Nephron progenitor cell (in vitro differentiated cells): ENCODE measurements at regions not wholly inside any gene's neighbourhood (a gene's known extent, or its start where the extent isn't known, plus 50 kb on each side); places are given as distances from the start of the nearest gene placed in this dataset.

Experiments
- DNase-seq: peaks from one replicate; pipeline ENCODE4 v3.0.0; 2021
- H3K27ac Mint-ChIP-seq: 2 replicates; pipeline ENCODE4 v1.8.0; 2021; ENCODE audit warnings: mild to moderate bottlenecking, moderate library complexity, mixed read lengths
- H3K27me3 Mint-ChIP-seq: 2 replicates; pipeline ENCODE4 v1.8.0; 2021; ENCODE audit warnings: mild to moderate bottlenecking, low read depth, mixed read lengths; ENCODE audit not compliant: poor library complexity
- H3K36me3 Mint-ChIP-seq: 2 replicates; pipeline ENCODE4 v1.8.0; 2021; ENCODE audit warnings: low read depth, mixed read lengths
- H3K4me1 Mint-ChIP-seq: 2 replicates; pipeline ENCODE4 v1.8.0; 2021; ENCODE audit warnings: mixed read lengths
- H3K4me3 Mint-ChIP-seq: 2 replicates; pipeline ENCODE4 v1.8.0; 2021; ENCODE audit warnings: mild to moderate bottlenecking, moderate library complexity, mixed read lengths
- H3K9me3 Mint-ChIP-seq: 2 replicates; pipeline ENCODE4 v1.8.0; 2021; ENCODE audit warnings: mild to moderate bottlenecking, moderate library complexity, mixed read lengths
- CTCF ChIP-seq: fragments of 200-600 bp; sonication (generic); IDR thresholded peaks from 2 replicates; pipeline ENCODE4 v1.5.0; 2021; ENCODE audit warnings: antibody characterized with exemption

- Mint-ChIP-seq H3K27ac (no peak overlapping the region), H3K4me1 (no peaks in the 10 kb centered on the region), H3K9me3 (peaks cover 7% of the 10 kb centered on the region), H3K36me3 (no peaks in the 10 kb centered on the region), H3K4me3 (no peak overlapping the region), H3K27me3 (no peaks in the 10 kb centered on the region)
- no peak for DNase-seq
- TF ChIP-seq CTCF: no peak
Measured at GRCh38 chr9:31377358-31377757, 1007.1 kb upstream of the ACO1 start.

GRCh38 chr9:31388660-31389059, 995.8 kb upstream of the ACO1 start:
- no peak for TF ChIP-seq CTCF

GRCh38 chr9:31389075-31389474, 995.4 kb upstream of the ACO1 start:
- Mint-ChIP-seq H3K9me3 (no peaks in the 10 kb centered on the region), H3K4me3 (no peak overlapping the region), H3K27ac (no peak overlapping the region), H3K4me1 (no peaks in the 10 kb centered on the region), H3K27me3 (no peaks in the 10 kb centered on the region), H3K36me3 (no peaks in the 10 kb centered on the region)
- no peak for TF ChIP-seq CTCF
- DNase-seq: no peak

More at GRCh38 chr9:31388660-31389059, 995.8 kb upstream of the ACO1 start:
- H3K4me3 Mint-ChIP-seq: no peak overlapping the region
- H3K36me3 Mint-ChIP-seq: no peaks in the 10 kb centered on the region
- H3K27me3 Mint-ChIP-seq: no peaks in the 10 kb centered on the region
- H3K27ac Mint-ChIP-seq: no peak overlapping the region
- H3K4me1 Mint-ChIP-seq: no peaks in the 10 kb centered on the region
- no peaks in the 10 kb centered on the region for H3K9me3 Mint-ChIP-seq
- no peak for DNase-seq

- Mint-ChIP-seq H3K27me3 (no peaks in the 10 kb centered on the region), H3K4me1 (no peaks in the 10 kb centered on the region), H3K4me3 (no peak overlapping the region), H3K9me3 (no peaks in the 10 kb centered on the region), H3K36me3 (no peaks in the 10 kb centered on the region), H3K27ac (peak overlapping the region; percentile 37)
- no peak for TF ChIP-seq CTCF
- DNase-seq: no peak
Measured at GRCh38 chr9:31390403-31391025, 993.9 kb upstream of the ACO1 start.

GRCh38 chr9:31393240-31393639, 991.2 kb upstream of the ACO1 start:
- TF ChIP-seq CTCF: no peak
- Mint-ChIP-seq H3K27me3 (no peaks in the 10 kb centered on the region), H3K27ac (no peak overlapping the region), H3K9me3 (no peaks in the 10 kb centered on the region), H3K36me3 (no peaks in the 10 kb centered on the region), H3K4me3 (no peak overlapping the region), H3K4me1 (no peaks in the 10 kb centered on the region)
- DNase-seq: no peak

GRCh38 chr9:31394015-31394473, 990.4 kb upstream of the ACO1 start:
- Mint-ChIP-seq H3K27me3 (no peaks in the 10 kb centered on the region), H3K4me3 (no peak overlapping the region), H3K4me1 (no peaks in the 10 kb centered on the region), H3K9me3 (no peaks in the 10 kb centered on the region), H3K27ac (no peak overlapping the region), H3K36me3 (no peaks in the 10 kb centered on the region)
- no peak for DNase-seq
- TF ChIP-seq CTCF: no peak
